H1 (cell line): ENCODE measurements at regions not wholly inside any gene's neighbourhood (a gene's known extent, or its start where the extent isn't known, plus 50 kb on each side); places are given as distances from the start of the nearest gene placed in this dataset.
"Not testable (repeated sequence)": the region's sequence is repeated elsewhere in the genome, so short reads cannot be mapped to it uniquely, and the experiment has no call there.

Experiments
- CTCF ChIA-PET: fragments of 300-600 bp; sonication (Branson Sonifier 250); formaldehyde crosslinking; loops from one replicate; lab custom pipeline; 2021; ENCODE audit not compliant: partially characterized antibody; lab: Charles Lee
- POLR2A ChIA-PET: fragments of 300-600 bp; sonication (Branson Sonifier 250); formaldehyde crosslinking; loops from one replicate; lab custom pipeline; 2021; ENCODE audit warnings: inconsistent platforms; ENCODE audit not compliant: partially characterized antibody; lab: Charles Lee
- DNase-seq, 2 experiments: peaks; one replicate each; pipeline versions ENCODE4 v3.0.0 to v3.0.0-alpha.2; 2010 to 2022; ENCODE audit warnings: low spot score in 2 of 2, low read depth in 1 of 2, mixed read lengths in 1 of 2
- FAIRE-seq: peaks from 2 replicates; lab custom pipeline; 2011; peaks lifted over from hg19 to GRCh38; lab: Jason Lieb, UNC
- H2AFZ ChIP-seq: 2 replicates; pipeline ENCODE4 v1.8.1; 2012; ENCODE audit warnings: low read length, inconsistent platforms
- H2AK5ac ChIP-seq: 2 replicates; pipeline ENCODE4 v1.6.1; 2013; ENCODE audit warnings: low read depth, low read length
- H2BK120ac ChIP-seq: replicated peaks from 2 replicates; pipeline ENCODE3; 2013; ENCODE audit warnings: low read depth, low read length, inconsistent platforms
- H2BK12ac ChIP-seq: 2 replicates; pipeline ENCODE4 v1.6.1; 2013; ENCODE audit warnings: low read depth, low read length
- H2BK15ac ChIP-seq: 2 replicates; pipeline ENCODE4 v1.6.1; 2013; ENCODE audit warnings: low read length
- H2BK20ac ChIP-seq: 2 replicates; pipeline ENCODE4 v1.6.1; 2013; ENCODE audit warnings: low read length
- H2BK5ac ChIP-seq: 2 replicates; pipeline ENCODE4 v1.6.1; 2013; ENCODE audit warnings: low read depth, low read length
- H3K14ac ChIP-seq: 2 replicates; pipeline ENCODE4 v1.6.1; 2013; ENCODE audit warnings: inconsistent platforms; ENCODE audit not compliant: insufficient read length
- H3K18ac ChIP-seq: 2 replicates; pipeline ENCODE4 v1.6.1; 2013; ENCODE audit warnings: low read length; ENCODE audit errors: extremely low read depth
- H3K23ac ChIP-seq: 2 replicates; pipeline ENCODE4 v1.6.1; 2013; ENCODE audit warnings: inconsistent platforms; ENCODE audit not compliant: insufficient read length
- H3K23me2 ChIP-seq: 2 replicates; pipeline ENCODE4 v1.6.1; 2013; ENCODE audit warnings: low read depth, low read length
- H3K27ac ChIP-seq: 2 replicates; pipeline ENCODE4 v1.6.1; 2011; ENCODE audit warnings: low read depth, low read length, inconsistent platforms
- H3K27me3 ChIP-seq, 4 experiments: replicated peaks in 1 of 4; 1 replicate in 1 of 4; 2 replicates in 3 of 4; pipeline versions ENCODE4 v1.6.1 to v1.8.1; 2011 to 2013; ENCODE audit warnings: low read length in 3 of 4, mild to moderate bottlenecking in 3 of 4, inconsistent platforms in 2 of 4, mixed read lengths in 2 of 4, moderate library complexity in 1 of 4; ENCODE audit not compliant: control insufficient read depth in 3 of 4, insufficient read depth in 3 of 4; ENCODE audit errors: extremely low read depth in 1 of 4
- H3K36me3 ChIP-seq, 4 experiments: 2 replicates each; pipeline versions ENCODE4 v1.6.1 to v1.8.1; 2011 to 2013; ENCODE audit warnings: mild to moderate bottlenecking in 4 of 4, low read length in 3 of 4, moderate library complexity in 2 of 4, control low read depth in 1 of 4, inconsistent platforms in 1 of 4; ENCODE audit not compliant: insufficient read depth in 4 of 4, control insufficient read depth in 2 of 4
- H3K4ac ChIP-seq: replicated peaks from 2 replicates; pipeline ENCODE3; 2013; ENCODE audit warnings: low read length, low read depth, mixed read lengths, inconsistent platforms; ENCODE audit not compliant: insufficient read length
- H3K4me1 ChIP-seq, 4 experiments: replicated peaks in 1 of 4; 1 replicate in 1 of 4; 2 replicates in 3 of 4; pipeline versions ENCODE4 v1.6.1 to v1.8.1; 2011 to 2013; ENCODE audit warnings: low read length in 3 of 4, inconsistent platforms in 2 of 4, mixed read lengths in 1 of 4; ENCODE audit not compliant: insufficient read depth in 4 of 4, control insufficient read depth in 3 of 4
- H3K4me2 ChIP-seq, 2 experiments: 2 replicates each; pipeline versions ENCODE4 v1.6.1 to v1.8.1; 2011 to 2013; ENCODE audit warnings: low read depth in 2 of 2, low read length in 2 of 2, control low read depth in 1 of 2, inconsistent platforms in 1 of 2, mild to moderate bottlenecking in 1 of 2; ENCODE audit not compliant: insufficient read depth in 1 of 2
- H3K4me3 ChIP-seq, 4 experiments: fragments of 200-600, 300-600 bp in 1 of 4; sonication (generic), shearing (Covaris generic), sonication (Bioruptor Twin) in 1 of 4; 2 replicates each; pipeline versions ENCODE4 v1.5.1 to v1.8.1; 2011 to 2016; ENCODE audit warnings: low read length in 4 of 4, low read depth in 3 of 4, control low read depth in 2 of 4, inconsistent platforms in 2 of 4, mild to moderate bottlenecking in 2 of 4, mixed read lengths in 1 of 4, moderate library complexity in 1 of 4; ENCODE audit not compliant: insufficient read depth in 2 of 4; ENCODE audit errors: extremely low read depth in 1 of 4
- H3K56ac ChIP-seq: replicated peaks from 2 replicates; pipeline ENCODE3; 2013; ENCODE audit warnings: low read depth, mild to moderate bottlenecking, mixed read lengths, low read length, inconsistent platforms; ENCODE audit not compliant: insufficient read length
- H3K79me1 ChIP-seq: 2 replicates; pipeline ENCODE4 v1.6.1; 2013; ENCODE audit warnings: low read depth, low read length, control low read depth
- H3K79me2 ChIP-seq, 2 experiments: 2 replicates each; pipeline versions ENCODE4 v1.6.1 to v1.8.1; 2012 to 2013; ENCODE audit warnings: low read length in 2 of 2, mild to moderate bottlenecking in 2 of 2, inconsistent platforms in 1 of 2; ENCODE audit not compliant: insufficient read depth in 2 of 2, control insufficient read depth in 1 of 2
- H3K9ac ChIP-seq, 4 experiments: replicated peaks in 1 of 4; 1 replicate in 1 of 4; 2 replicates in 3 of 4; pipeline versions ENCODE4 v1.6.1 to v1.8.1; 2011 to 2013; ENCODE audit warnings: low read depth in 3 of 4, low read length in 3 of 4, control low read depth in 2 of 4, mild to moderate bottlenecking in 2 of 4, moderate library complexity in 2 of 4, inconsistent platforms in 1 of 4; ENCODE audit errors: extremely low read depth in 1 of 4
- H3K9me3 ChIP-seq, 2 experiments: 2 replicates each; pipeline versions ENCODE4 v1.6.1 to v1.8.1; 2012 to 2013; ENCODE audit warnings: mild to moderate bottlenecking in 2 of 2, moderate library complexity in 2 of 2, control low read depth in 1 of 2, inconsistent platforms in 1 of 2, low read depth in 1 of 2, low read length in 1 of 2, mixed read lengths in 1 of 2; ENCODE audit not compliant: insufficient read depth in 2 of 2
- H4K20me1 ChIP-seq, 2 experiments: replicated peaks in 1 of 2; 2 replicates each; pipeline versions ENCODE3 to v1.8.1; 2011 to 2013; ENCODE audit warnings: inconsistent platforms in 2 of 2, low read length in 2 of 2, mild to moderate bottlenecking in 1 of 2; ENCODE audit not compliant: insufficient read depth in 2 of 2, control insufficient read depth in 1 of 2
- H4K5ac ChIP-seq: 2 replicates; pipeline ENCODE4 v1.6.1; 2013; ENCODE audit warnings: low read length, low read depth, mixed read lengths, inconsistent platforms; ENCODE audit not compliant: insufficient read length
- H4K8ac ChIP-seq: 2 replicates; pipeline ENCODE4 v1.8.0; 2013; ENCODE audit warnings: mild to moderate bottlenecking, moderate library complexity, low read length, inconsistent platforms; ENCODE audit not compliant: insufficient read depth; ENCODE audit errors: extremely low read depth
- H4K91ac ChIP-seq: replicated peaks from 2 replicates; pipeline ENCODE3; 2013; ENCODE audit warnings: low read length, mixed read lengths, inconsistent platforms; ENCODE audit not compliant: insufficient read length
- WGBS, 2 experiments: shearing (Covaris generic) in 1 of 2; methylation state at CpG; one replicate each; pipeline versions ENCODE4 v1.1.6 to v1.1.7; 2013 to 2015; ENCODE audit warnings: low lambda C conversion rate in 2 of 2, mixed read lengths in 2 of 2, inconsistent platforms in 1 of 2, low coverage in 1 of 2, missing lambda C conversion rate in 1 of 2; ENCODE audit not compliant: insufficient replicate concordance in 2 of 2, insufficient coverage in 1 of 2, insufficient read length in 1 of 2; ENCODE audit errors: extremely low coverage in 1 of 2, missing lambda C conversion rate in 1 of 2; 5-methylcytosine and 5-hydroxymethylcytosine counted together

DNA sequence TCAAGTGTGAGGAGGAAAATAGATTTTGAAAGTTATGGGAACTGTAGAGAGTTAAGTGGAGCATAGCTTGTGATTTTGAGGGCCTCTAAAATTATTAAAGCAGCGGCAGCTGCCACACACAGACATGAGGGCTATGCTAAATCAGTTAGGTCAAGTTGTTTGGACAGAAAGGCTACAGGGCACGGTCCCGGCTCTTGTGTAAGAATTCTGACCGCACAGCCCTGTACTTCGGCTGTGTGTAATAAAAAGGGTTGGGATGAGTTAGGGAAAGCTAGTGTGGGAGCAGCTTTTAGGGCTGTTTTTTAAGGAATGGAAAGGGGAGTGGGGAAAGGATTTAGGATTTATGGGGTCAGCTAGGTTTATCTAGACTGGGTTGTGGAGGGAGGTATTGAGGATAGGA lies 79.6 kb upstream of the KIF5B start:
- H2AK5ac ChIP-seq, H3K79me1 ChIP-seq, H3K27me3 ChIP-seq, H3K4ac ChIP-seq, H3K56ac ChIP-seq, H2BK5ac ChIP-seq, H2BK12ac ChIP-seq, H3K9ac ChIP-seq, H3K23me2 ChIP-seq, H4K20me1 ChIP-seq, H2BK15ac ChIP-seq, CTCF ChIA-PET, H4K8ac ChIP-seq, H2BK20ac ChIP-seq, H3K18ac ChIP-seq, H4K91ac ChIP-seq, H4K5ac ChIP-seq, FAIRE-seq, H2BK120ac ChIP-seq, H3K36me3 ChIP-seq, H2AFZ ChIP-seq, H3K9me3 ChIP-seq, H3K4me2 ChIP-seq, H3K4me3 ChIP-seq, DNase-seq, H3K14ac ChIP-seq, H3K23ac ChIP-seq, H3K79me2 ChIP-seq, H3K27ac ChIP-seq: not testable (repeated sequence)
- H3K4me1 ChIP-seq, result peaks cover 0 to 12% (median 7%) of the 10 kb centered on the region in 4 experiments; a peak in 6 of 7 replicates
- 94% methylated on average over 5 of the region's 5 CpGs; no CpG with 5 or more reads in 1 of the 2 experiments for WGBS, 2 experiments
- POLR2A ChIA-PET, result interaction anchor here (0.6 kb wide), 1 partner anchor 107 kb away, joined by 3 read pairs; no protein-coding TSS in a partner anchor
